ENCODE measurements at regions not wholly inside any gene's neighbourhood (a gene's known extent, or its start where the extent isn't known, plus 50 kb on each side); places are given as distances from the start of the nearest gene placed in this dataset.

DNA sequence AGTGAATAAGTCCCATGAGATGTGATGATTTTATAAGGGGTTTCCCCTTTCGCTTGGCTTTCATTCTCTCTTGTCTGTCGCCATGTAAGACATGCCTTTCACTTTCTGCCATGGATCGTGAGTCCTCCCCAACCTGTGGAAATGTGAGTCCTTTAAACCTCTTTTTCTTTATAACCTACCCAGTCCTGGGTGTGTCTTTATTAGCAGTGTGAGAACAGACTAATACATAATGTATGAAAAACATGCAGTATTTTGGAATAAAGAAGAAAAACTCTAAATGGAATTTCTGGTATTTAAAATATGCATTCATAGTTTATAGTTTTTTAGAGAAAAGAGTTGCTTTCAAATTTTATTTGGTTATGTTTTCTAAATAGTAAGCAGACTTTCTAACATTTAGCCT, 360.7 kb downstream of the PCDH7 start:
- no peak overlapping the region for H3K4me3 ChIP-seq
- DNase-seq (ENCODE audit: extremely low spot score): no peak
- no peaks in the 10 kb centered on the region for H3K36me3 ChIP-seq
- TF ChIP-seq POLR2A (IDR thresholded peaks at IDR 0.05; ENCODE audit: low read depth) (no peak), EP300 (IDR thresholded peaks at IDR 0.05) (no peak), POLR2AphosphoS5 (IDR thresholded peaks at IDR 0.05) (no peak)
- TF ChIP-seq, protein P1, sequence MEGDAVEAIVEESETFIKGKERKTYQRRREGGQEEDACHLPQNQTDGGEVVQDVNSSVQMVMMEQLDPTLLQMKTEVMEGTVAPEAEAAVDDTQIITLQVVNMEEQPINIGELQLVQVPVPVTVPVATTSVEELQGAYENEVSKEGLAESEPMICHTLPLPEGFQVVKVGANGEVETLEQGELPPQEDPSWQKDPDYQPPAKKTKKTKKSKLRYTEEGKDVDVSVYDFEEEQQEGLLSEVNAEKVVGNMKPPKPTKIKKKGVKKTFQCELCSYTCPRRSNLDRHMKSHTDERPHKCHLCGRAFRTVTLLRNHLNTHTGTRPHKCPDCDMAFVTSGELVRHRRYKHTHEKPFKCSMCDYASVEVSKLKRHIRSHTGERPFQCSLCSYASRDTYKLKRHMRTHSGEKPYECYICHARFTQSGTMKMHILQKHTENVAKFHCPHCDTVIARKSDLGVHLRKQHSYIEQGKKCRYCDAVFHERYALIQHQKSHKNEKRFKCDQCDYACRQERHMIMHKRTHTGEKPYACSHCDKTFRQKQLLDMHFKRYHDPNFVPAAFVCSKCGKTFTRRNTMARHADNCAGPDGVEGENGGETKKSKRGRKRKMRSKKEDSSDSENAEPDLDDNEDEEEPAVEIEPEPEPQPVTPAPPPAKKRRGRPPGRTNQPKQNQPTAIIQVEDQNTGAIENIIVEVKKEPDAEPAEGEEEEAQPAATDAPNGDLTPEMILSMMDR (IDR thresholded peaks at IDR 0.05): no peak
- WGBS: 87% methylated on average over 3 of the region's 3 CpGs
- H3K27me3 ChIP-seq: no peaks in the 10 kb centered on the region
- no peaks in the 10 kb centered on the region for H3K9me3 ChIP-seq
- H3K4me1 ChIP-seq: peaks cover 5 to 25% (median 19%) of the 10 kb centered on the region in 4 donors
- intact Hi-C loops (cut with DNase I): no loop called here
- H3K27ac ChIP-seq (replicated peaks in 1 of 4): no peak overlapping the region

- Histone ChIP-seq H3K27ac (replicated peaks in 1 of 4) (no peak overlapping the region), H3K4me1 (peaks cover 6 to 30% (median 19%) of the 10 kb centered on the region in 4 donors), H3K27me3 (no peaks in the 10 kb centered on the region), H3K4me3 (no peak overlapping the region), H3K9me3 (no peaks in the 10 kb centered on the region), H3K36me3 (no peaks in the 10 kb centered on the region)
- TF ChIP-seq, protein P1 (IDR thresholded peaks at IDR 0.05): no peak
- no peak for TF ChIP-seq POLR2AphosphoS5 (IDR thresholded peaks at IDR 0.05)
- no peak for TF ChIP-seq POLR2A (IDR thresholded peaks at IDR 0.05; ENCODE audit: low read depth)
- no peak for TF ChIP-seq EP300 (IDR thresholded peaks at IDR 0.05)
- intact Hi-C loops (cut with DNase I): no loop called here
- no peak for DNase-seq (ENCODE audit: extremely low spot score)
Measured at GRCh38 chr4:31081366-31081765, 361.2 kb downstream of the PCDH7 start.

DNA sequence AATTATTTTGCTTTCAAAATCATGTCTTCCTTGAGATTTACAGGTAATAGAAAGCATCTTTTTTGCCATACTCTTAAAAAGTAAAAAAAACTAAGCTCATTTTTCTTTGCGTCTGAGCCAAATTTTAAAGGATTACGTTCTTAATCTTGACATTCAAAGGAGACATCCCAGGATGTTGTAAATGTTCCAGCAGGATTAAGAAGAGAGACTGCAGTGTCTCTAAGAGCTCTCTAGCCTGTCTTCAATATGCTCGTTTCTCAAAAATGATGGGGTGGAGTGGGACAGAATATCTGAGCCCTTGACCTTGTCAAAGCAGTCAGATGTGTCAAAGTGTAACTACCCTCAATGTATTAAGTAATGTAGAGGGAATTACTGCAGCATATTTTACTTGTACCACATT, 363.3 kb downstream of the PCDH7 start:
- H3K27me3 ChIP-seq: no peaks in the 10 kb centered on the region
- H3K4me1 ChIP-seq: peaks cover 6 to 35% (median 19%) of the 10 kb centered on the region in 4 donors
- no peaks in the 10 kb centered on the region for H3K36me3 ChIP-seq
- H3K9me3 ChIP-seq: no peaks in the 10 kb centered on the region
- 32% methylated on average over 3 of the region's 3 CpGs for WGBS
- TF ChIP-seq POLR2A (IDR thresholded peaks at IDR 0.05; ENCODE audit: low read depth) (no peak), POLR2AphosphoS5 (IDR thresholded peaks at IDR 0.05) (no peak), EP300 (IDR thresholded peaks at IDR 0.05) (no peak)
- TF ChIP-seq, protein P1 (IDR thresholded peaks at IDR 0.05): no peak
- DNase-seq (ENCODE audit: extremely low spot score): no peak
- H3K4me3 ChIP-seq: no peak overlapping the region
- intact Hi-C loops (cut with DNase I): no loop called here
- no peak overlapping the region for H3K27ac ChIP-seq (replicated peaks in 1 of 4)

DNA sequence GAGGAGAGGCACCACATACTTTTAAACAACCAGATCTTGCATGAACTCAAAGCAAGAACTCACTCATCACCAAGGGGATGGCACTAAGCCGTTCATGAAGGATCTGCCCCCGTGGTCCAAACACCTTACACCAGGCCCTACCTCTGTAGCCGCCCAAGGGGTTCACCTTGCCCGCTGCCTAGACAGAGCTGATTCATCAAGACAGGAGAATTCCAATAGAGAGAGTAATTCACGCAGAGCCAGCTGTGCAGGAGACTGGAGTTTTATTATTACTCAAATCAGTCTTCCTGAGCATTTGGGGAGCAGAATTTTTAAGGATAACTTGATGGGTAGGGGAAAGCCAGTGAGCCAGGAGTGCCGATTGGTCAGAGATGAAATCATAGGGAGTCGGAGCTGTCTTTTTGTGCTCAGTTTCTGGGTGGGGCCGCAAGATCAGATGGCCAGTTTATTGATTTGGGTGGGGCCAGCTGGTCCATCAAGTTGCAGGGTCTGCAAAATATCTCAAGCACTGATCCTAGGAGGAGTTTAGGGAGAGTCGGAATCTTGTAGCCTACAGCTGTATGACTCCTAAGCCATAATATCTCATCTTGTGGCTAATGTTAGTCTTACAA, 364.7 kb downstream of the PCDH7 start:
- TF ChIP-seq POLR2A (IDR thresholded peaks at IDR 0.05; ENCODE audit: low read depth): no peak
- TF ChIP-seq, protein P1 (IDR thresholded peaks at IDR 0.05): no peak
- TF ChIP-seq EP300 (IDR thresholded peaks at IDR 0.05): no peak
- no peak for TF ChIP-seq POLR2AphosphoS5 (IDR thresholded peaks at IDR 0.05)
- H3K36me3 ChIP-seq: no peaks in the 10 kb centered on the region
- DNase-seq (ENCODE audit: extremely low spot score): no peak
- intact Hi-C loops (cut with DNase I): no loop called here
- WGBS: 90% methylated on average over 7 of the region's 9 CpGs
- H3K4me1 ChIP-seq: peaks cover 6 to 47% (median 31%) of the 10 kb centered on the region in 4 donors
- no peaks in the 10 kb centered on the region for H3K27me3 ChIP-seq
- no peaks in the 10 kb centered on the region for H3K9me3 ChIP-seq
- no peak overlapping the region for H3K27ac ChIP-seq (replicated peaks in 1 of 4)
- H3K4me3 ChIP-seq: no peak overlapping the region

DNA sequence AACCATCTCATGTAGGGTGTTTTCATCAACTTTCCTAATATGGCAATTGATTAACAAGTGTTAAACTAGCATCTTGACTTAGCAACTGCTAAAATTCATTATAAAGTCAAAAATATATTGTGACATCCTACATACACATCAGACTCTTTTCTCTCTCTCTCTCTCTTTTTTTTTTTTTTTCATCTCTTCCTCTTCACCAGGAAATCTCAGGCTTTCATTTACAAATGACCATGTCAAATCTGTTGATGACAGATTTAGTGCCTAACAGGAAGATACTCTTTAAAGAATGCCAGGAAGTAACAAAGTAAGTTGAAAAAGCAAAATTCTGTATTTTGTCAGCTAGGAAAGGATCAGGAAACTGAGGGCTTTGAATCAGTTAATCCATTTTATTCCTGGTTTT, 365.5 kb downstream of the PCDH7 start:
- Histone ChIP-seq H3K36me3 (no peaks in the 10 kb centered on the region), H3K9me3 (no peaks in the 10 kb centered on the region), H3K4me1 (peaks cover 6 to 48% (median 32%) of the 10 kb centered on the region in 4 donors), H3K27ac (replicated peaks in 1 of 4) (no peak overlapping the region), H3K4me3 (no peak overlapping the region), H3K27me3 (no peaks in the 10 kb centered on the region)
- TF ChIP-seq POLR2AphosphoS5 (IDR thresholded peaks at IDR 0.05): no peak
- no peak for TF ChIP-seq EP300 (IDR thresholded peaks at IDR 0.05)
- no peak for TF ChIP-seq POLR2A (IDR thresholded peaks at IDR 0.05; ENCODE audit: low read depth)
- TF ChIP-seq, protein P1 (IDR thresholded peaks at IDR 0.05): no peak
- intact Hi-C loops (cut with DNase I): no loop called here
- no peak for DNase-seq (ENCODE audit: extremely low spot score)
